ENCODE measurements at regions not wholly inside any gene's neighbourhood (a gene's known extent, or its start where the extent isn't known, plus 50 kb on each side); places are given as distances from the start of the nearest gene placed in this dataset.

DNA sequence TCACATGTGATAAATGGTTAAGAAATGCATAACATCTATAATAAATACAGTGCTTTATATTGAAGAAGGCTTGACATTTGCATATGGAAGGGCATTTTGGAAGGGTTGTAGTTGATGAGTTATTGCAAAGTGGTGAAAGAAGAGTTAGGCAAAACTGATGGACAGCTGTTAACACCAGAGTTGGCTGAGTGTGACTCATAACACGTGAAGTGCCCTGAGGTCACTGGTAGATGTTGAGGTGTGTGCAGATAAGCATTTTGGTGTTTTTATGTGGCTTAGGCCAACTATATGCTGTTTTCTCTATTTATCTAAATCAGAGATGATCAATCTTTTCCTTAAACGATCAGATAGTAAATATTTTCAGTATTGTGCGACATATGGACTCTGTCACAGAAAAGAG is 154.3 kb upstream of the KCNH7 start:
- no peaks in the 10 kb centered on the region for H3K27me3 ChIP-seq (ENCODE audit: control insufficient read depth in 1 of 2, insufficient read depth in 2 of 2, low read length in 2 of 2)
- H3K4me3 ChIP-seq (ENCODE audit: low read depth in 1 of 2, low read length in 2 of 2) = no peak overlapping the region
- H3K4me1 ChIP-seq (ENCODE audit: control insufficient read depth in 2 of 2, insufficient read depth in 2 of 2, low read length in 1 of 2) = peaks cover 0 to 2% of the 10 kb centered on the region in 2 donors
- no peaks in the 10 kb centered on the region for H3K9me3 ChIP-seq (ENCODE audit: control insufficient read depth in 2 of 2, insufficient read depth in 1 of 2, low read depth in 1 of 2, low read length in 1 of 2)
- 54 to 62% methylated on average over 3 of the region's 3 CpGs for WGBS, 2 donors
- H3K27ac ChIP-seq (ENCODE audit: low read depth in 2 of 2, low read length in 1 of 2) = no peak overlapping the region
- no peaks in the 10 kb centered on the region for H3K36me3 ChIP-seq (ENCODE audit: control insufficient read depth in 2 of 2, insufficient read depth in 2 of 2, low read length in 1 of 2)

DNA sequence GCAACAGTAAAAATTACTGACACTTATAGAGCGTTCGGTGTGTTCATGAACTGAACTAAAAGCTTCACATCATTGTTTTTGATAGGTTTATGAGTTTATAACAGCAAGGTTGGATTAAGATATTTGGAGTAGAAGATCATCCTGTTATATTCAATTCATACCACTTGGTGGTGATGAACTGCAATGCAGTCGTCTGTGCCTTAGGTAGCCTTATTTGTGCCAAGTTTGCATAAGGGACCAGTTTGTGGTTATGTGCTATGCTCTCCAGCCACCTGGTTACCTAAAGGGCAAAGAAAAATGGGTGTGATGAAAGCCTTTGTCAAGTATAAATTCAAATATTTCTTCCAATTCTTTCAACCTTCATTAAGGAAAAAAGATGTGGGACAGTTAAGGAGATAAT is 150.9 kb upstream of the KCNH7 start:
- no peak overlapping the region for H3K4me3 ChIP-seq (ENCODE audit: low read depth in 1 of 2, low read length in 2 of 2)
- no peaks in the 10 kb centered on the region for H3K27me3 ChIP-seq (ENCODE audit: control insufficient read depth in 1 of 2, insufficient read depth in 2 of 2, low read length in 2 of 2)
- no peaks in the 10 kb centered on the region for H3K9me3 ChIP-seq (ENCODE audit: control insufficient read depth in 2 of 2, insufficient read depth in 1 of 2, low read depth in 1 of 2, low read length in 1 of 2)
- H3K4me1 ChIP-seq (ENCODE audit: control insufficient read depth in 2 of 2, insufficient read depth in 2 of 2, low read length in 1 of 2) = no peaks in the 10 kb centered on the region
- no peaks in the 10 kb centered on the region for H3K36me3 ChIP-seq (ENCODE audit: control insufficient read depth in 2 of 2, insufficient read depth in 2 of 2, low read length in 1 of 2)
- WGBS, 2 donors = 53 to 66% methylated on average over 3 of the region's 3 CpGs
- no peak overlapping the region for H3K27ac ChIP-seq (ENCODE audit: low read depth in 2 of 2, low read length in 1 of 2)

DNA sequence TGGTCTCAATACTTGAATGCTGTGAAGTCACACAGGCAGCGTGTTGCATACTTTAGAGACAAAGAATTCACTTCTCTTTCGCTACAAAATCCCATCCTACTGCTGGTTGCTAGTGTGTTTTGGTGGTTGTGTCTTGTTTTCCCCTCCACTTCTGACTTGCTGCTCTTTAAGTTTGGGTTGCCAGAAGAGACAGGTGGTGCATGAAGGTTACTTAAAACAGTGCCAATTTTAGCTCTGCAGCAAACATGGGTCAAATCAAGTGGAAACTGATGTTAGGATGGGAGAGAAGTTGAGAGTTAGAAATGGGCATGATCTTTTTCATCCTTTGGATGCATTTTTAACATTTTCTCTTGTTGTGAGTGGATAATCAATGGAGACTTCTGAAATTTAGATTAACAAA is 136.2 kb upstream of the KCNH7 start:
- 69 to 83% methylated on average over 2 of the region's 2 CpGs for WGBS, 2 donors
- H3K36me3 ChIP-seq (ENCODE audit: control insufficient read depth in 2 of 2, insufficient read depth in 2 of 2, low read length in 1 of 2) = no peaks in the 10 kb centered on the region

DNA sequence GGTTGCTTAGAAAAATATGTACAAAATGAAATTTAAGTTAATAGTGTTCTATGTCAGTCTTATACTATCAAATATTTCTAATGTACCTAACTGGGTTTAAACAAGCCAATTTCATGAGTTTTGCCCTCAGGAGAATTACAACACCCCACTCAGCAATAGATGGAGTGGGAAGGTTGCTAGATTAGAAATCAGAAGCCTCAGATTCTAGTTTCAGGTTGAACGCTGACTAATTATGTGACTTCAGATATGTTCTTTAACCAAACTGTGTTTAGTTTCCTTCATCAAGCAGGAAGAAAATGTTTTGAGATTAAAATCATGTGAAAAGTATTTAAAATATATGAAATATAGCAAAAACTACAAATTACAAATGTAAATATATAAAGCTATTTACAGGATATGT is 133.8 kb upstream of the KCNH7 start:
- Histone ChIP-seq H3K27ac (ENCODE audit: low read depth in 2 of 2, low read length in 1 of 2) (no peak overlapping the region), H3K9me3 (ENCODE audit: control insufficient read depth in 2 of 2, insufficient read depth in 1 of 2, low read depth in 1 of 2, low read length in 1 of 2) (no peaks in the 10 kb centered on the region), H3K4me3 (ENCODE audit: low read depth in 1 of 2, low read length in 2 of 2) (no peak overlapping the region), H3K4me1 (ENCODE audit: control insufficient read depth in 2 of 2, insufficient read depth in 2 of 2, low read length in 1 of 2) (no peaks in the 10 kb centered on the region), H3K36me3 (ENCODE audit: control insufficient read depth in 2 of 2, insufficient read depth in 2 of 2, low read length in 1 of 2) (no peaks in the 10 kb centered on the region), H3K27me3 (ENCODE audit: control insufficient read depth in 1 of 2, insufficient read depth in 2 of 2, low read length in 2 of 2) (no peaks in the 10 kb centered on the region)
- WGBS, 2 donors = 84 to 86% methylated on average over 1 of the region's 1 CpG

More for the DNA sequence above, 136.2 kb upstream of the KCNH7 start:
- no peaks in the 10 kb centered on the region for H3K9me3 ChIP-seq (ENCODE audit: control insufficient read depth in 2 of 2, insufficient read depth in 1 of 2, low read depth in 1 of 2, low read length in 1 of 2)
- no peak overlapping the region for H3K27ac ChIP-seq (ENCODE audit: low read depth in 2 of 2, low read length in 1 of 2)
- H3K27me3 ChIP-seq (ENCODE audit: control insufficient read depth in 1 of 2, insufficient read depth in 2 of 2, low read length in 2 of 2) = no peaks in the 10 kb centered on the region
- no peak overlapping the region for H3K4me3 ChIP-seq (ENCODE audit: low read depth in 1 of 2, low read length in 2 of 2)
- H3K4me1 ChIP-seq (ENCODE audit: control insufficient read depth in 2 of 2, insufficient read depth in 2 of 2, low read length in 1 of 2) = no peaks in the 10 kb centered on the region

DNA sequence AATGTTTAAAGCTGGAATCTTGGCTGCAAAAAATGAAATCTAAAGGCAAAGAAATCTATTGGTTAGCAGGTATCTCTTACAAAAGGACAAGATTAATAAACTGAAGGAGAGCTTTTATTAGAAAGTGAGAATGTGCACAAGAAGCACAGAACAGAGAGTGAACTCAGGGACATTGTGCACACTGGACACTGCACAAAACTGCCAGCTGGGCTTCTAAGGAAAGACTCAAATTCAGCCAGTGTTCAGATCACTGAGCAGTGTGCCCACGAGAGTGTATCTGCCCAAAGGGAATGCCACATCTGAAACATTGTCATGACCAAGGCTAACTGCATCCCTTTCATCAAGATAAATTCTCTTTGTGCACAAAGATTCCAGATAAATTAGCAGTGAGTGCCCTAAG is 129.7 kb upstream of the KCNH7 start:
- Histone ChIP-seq H3K27ac (ENCODE audit: low read depth in 2 of 2, low read length in 1 of 2) (no peak overlapping the region), H3K4me1 (ENCODE audit: control insufficient read depth in 2 of 2, insufficient read depth in 2 of 2, low read length in 1 of 2) (no peaks in the 10 kb centered on the region), H3K9me3 (ENCODE audit: control insufficient read depth in 2 of 2, insufficient read depth in 1 of 2, low read depth in 1 of 2, low read length in 1 of 2) (no peaks in the 10 kb centered on the region), H3K27me3 (ENCODE audit: control insufficient read depth in 1 of 2, insufficient read depth in 2 of 2, low read length in 2 of 2) (no peaks in the 10 kb centered on the region), H3K4me3 (ENCODE audit: low read depth in 1 of 2, low read length in 2 of 2) (no peak overlapping the region), H3K36me3 (ENCODE audit: control insufficient read depth in 2 of 2, insufficient read depth in 2 of 2, low read length in 1 of 2) (no peaks in the 10 kb centered on the region)
- 0 to 1% methylated on average over 1 of the region's 1 CpG for WGBS, 2 donors

DNA sequence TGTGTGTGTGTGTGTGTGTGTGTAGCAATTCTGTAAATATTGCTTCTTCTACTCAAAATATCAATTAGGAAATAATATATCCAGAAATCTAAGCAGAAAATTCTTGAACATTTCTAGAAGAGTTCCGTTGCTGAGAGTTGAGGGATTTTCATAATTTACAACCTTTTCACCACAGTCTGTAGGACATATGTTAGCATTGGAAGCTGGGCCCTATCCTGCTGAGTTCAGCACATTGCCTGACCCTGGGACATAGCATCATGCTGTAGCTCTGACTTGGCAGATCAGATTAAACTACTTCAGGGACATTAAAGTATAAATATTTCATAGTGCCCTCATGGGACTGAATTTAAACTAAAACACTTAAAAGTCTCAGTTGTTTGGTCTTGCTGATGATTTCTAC is 129.2 kb upstream of the KCNH7 start:
- H3K27me3 ChIP-seq (ENCODE audit: control insufficient read depth in 1 of 2, insufficient read depth in 2 of 2, low read length in 2 of 2) = no peaks in the 10 kb centered on the region
- H3K4me1 ChIP-seq (ENCODE audit: control insufficient read depth in 2 of 2, insufficient read depth in 2 of 2, low read length in 1 of 2) = no peaks in the 10 kb centered on the region
- no peak overlapping the region for H3K27ac ChIP-seq (ENCODE audit: low read depth in 2 of 2, low read length in 1 of 2)
- H3K36me3 ChIP-seq (ENCODE audit: control insufficient read depth in 2 of 2, insufficient read depth in 2 of 2, low read length in 1 of 2) = no peaks in the 10 kb centered on the region
- WGBS, 2 donors = 68 to 73% methylated on average over 1 of the region's 1 CpG
- H3K4me3 ChIP-seq (ENCODE audit: low read depth in 1 of 2, low read length in 2 of 2) = no peak overlapping the region
- no peaks in the 10 kb centered on the region for H3K9me3 ChIP-seq (ENCODE audit: control insufficient read depth in 2 of 2, insufficient read depth in 1 of 2, low read depth in 1 of 2, low read length in 1 of 2)

DNA sequence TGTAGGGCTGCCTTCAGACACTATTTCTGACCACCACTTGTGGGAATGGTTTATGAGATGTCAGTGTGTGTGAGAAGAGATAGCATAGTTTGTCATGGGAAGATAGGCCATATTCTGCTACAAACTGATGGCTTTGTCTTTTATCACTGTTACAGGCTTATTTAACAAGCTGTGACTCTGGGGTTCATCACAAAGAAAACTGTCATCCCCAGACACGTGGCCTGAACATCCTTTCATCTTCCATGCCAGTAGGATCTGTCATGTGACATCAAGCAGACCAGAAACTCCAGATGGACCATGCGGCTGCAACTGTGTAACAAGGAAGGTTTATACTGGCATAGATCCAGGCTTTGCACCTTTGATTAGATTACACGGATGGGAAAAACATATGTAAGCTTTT is 128.6 kb upstream of the KCNH7 start:
- Histone ChIP-seq H3K9me3 (ENCODE audit: control insufficient read depth in 2 of 2, insufficient read depth in 1 of 2, low read depth in 1 of 2, low read length in 1 of 2) (no peaks in the 10 kb centered on the region), H3K4me3 (ENCODE audit: low read depth in 1 of 2, low read length in 2 of 2) (no peak overlapping the region), H3K36me3 (ENCODE audit: control insufficient read depth in 2 of 2, insufficient read depth in 2 of 2, low read length in 1 of 2) (no peaks in the 10 kb centered on the region), H3K27ac (ENCODE audit: low read depth in 2 of 2, low read length in 1 of 2) (no peak overlapping the region), H3K27me3 (ENCODE audit: control insufficient read depth in 1 of 2, insufficient read depth in 2 of 2, low read length in 2 of 2) (no peaks in the 10 kb centered on the region), H3K4me1 (ENCODE audit: control insufficient read depth in 2 of 2, insufficient read depth in 2 of 2, low read length in 1 of 2) (no peaks in the 10 kb centered on the region)
- 30 to 36% methylated on average over 3 of the region's 3 CpGs for WGBS, 2 donors

DNA sequence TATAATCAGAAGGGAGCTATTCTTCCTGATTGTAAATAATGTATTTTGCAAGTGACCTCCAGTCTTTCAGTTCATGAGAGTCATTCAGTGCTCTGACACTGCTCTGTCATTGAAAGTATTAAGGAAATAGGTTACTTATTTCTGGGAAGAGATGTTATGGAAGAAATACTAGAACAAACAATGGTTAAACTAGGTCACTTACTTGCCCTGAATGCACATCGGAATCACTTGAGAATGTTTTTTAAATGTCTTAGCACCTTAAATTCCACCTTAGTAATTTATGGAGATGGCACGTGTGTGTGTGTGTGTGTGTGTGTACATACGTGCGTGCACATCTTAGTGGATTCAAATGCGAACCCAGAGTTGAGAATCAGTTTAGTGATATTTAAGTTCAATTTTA is 126.6 kb upstream of the KCNH7 start:
- H3K36me3 ChIP-seq (ENCODE audit: control insufficient read depth in 2 of 2, insufficient read depth in 2 of 2, low read length in 1 of 2) = no peaks in the 10 kb centered on the region
- H3K27me3 ChIP-seq (ENCODE audit: control insufficient read depth in 1 of 2, insufficient read depth in 2 of 2, low read length in 2 of 2) = no peaks in the 10 kb centered on the region
- WGBS, 2 donors = 75 to 78% methylated on average over 5 of the region's 5 CpGs

DNA sequence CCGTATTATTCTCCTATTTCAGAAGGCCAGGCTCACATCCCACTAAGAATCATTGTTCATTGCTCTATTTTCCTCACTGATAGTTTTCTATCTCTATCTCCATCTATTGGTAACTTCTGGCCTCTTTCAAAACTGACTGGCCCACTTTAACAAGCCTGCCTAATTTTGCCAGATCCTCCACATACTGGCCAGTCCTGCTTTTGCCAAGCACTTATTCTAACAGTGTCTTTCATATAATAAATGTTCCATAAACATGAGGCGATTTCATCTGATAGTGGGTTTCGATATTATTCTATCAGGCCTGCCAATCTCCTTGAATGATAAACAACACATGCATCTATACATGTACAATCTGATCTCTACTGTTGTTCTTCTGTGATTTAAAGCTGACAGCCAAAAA is 125.9 kb upstream of the KCNH7 start:
- H3K36me3 ChIP-seq (ENCODE audit: control insufficient read depth in 2 of 2, insufficient read depth in 2 of 2, low read length in 1 of 2) = no peaks in the 10 kb centered on the region
- H3K9me3 ChIP-seq (ENCODE audit: control insufficient read depth in 2 of 2, insufficient read depth in 1 of 2, low read depth in 1 of 2, low read length in 1 of 2) = no peaks in the 10 kb centered on the region
- no peaks in the 10 kb centered on the region for H3K4me1 ChIP-seq (ENCODE audit: control insufficient read depth in 2 of 2, insufficient read depth in 2 of 2, low read length in 1 of 2)
- H3K4me3 ChIP-seq (ENCODE audit: low read depth in 1 of 2, low read length in 2 of 2) = no peak overlapping the region
- H3K27ac ChIP-seq (ENCODE audit: low read depth in 2 of 2, low read length in 1 of 2) = no peak overlapping the region
- 75 to 82% methylated on average over 3 of the region's 3 CpGs for WGBS, 2 donors
- no peaks in the 10 kb centered on the region for H3K27me3 ChIP-seq (ENCODE audit: control insufficient read depth in 1 of 2, insufficient read depth in 2 of 2, low read length in 2 of 2)

More for the DNA sequence above, 126.6 kb upstream of the KCNH7 start:
- no peak overlapping the region for H3K27ac ChIP-seq (ENCODE audit: low read depth in 2 of 2, low read length in 1 of 2)
- no peak overlapping the region for H3K4me3 ChIP-seq (ENCODE audit: low read depth in 1 of 2, low read length in 2 of 2)
- no peaks in the 10 kb centered on the region for H3K4me1 ChIP-seq (ENCODE audit: control insufficient read depth in 2 of 2, insufficient read depth in 2 of 2, low read length in 1 of 2)
- H3K9me3 ChIP-seq (ENCODE audit: control insufficient read depth in 2 of 2, insufficient read depth in 1 of 2, low read depth in 1 of 2, low read length in 1 of 2) = no peaks in the 10 kb centered on the region

DNA sequence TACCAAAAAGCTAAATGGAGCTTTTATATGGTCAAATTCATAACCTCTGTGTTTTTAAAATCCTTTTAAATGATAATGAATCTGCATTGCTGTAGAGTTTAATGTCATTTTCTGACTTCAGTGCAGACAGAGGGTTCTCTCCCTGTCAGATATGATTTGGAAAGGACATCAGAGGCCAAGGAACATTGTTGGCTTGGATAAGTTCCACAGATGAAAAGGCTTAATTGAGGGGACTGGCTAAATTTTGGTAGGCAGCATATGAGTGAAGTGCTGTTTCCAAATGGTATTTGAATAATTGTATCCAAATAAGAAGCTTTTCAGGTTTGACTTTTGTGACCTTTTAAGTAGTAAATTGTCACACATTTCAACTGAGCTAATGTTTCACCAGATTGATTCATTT is 124.6 kb upstream of the KCNH7 start:
- Histone ChIP-seq H3K9me3 (ENCODE audit: control insufficient read depth in 2 of 2, insufficient read depth in 1 of 2, low read depth in 1 of 2, low read length in 1 of 2) (no peaks in the 10 kb centered on the region), H3K27me3 (ENCODE audit: control insufficient read depth in 1 of 2, insufficient read depth in 2 of 2, low read length in 2 of 2) (no peaks in the 10 kb centered on the region), H3K4me1 (ENCODE audit: control insufficient read depth in 2 of 2, insufficient read depth in 2 of 2, low read length in 1 of 2) (no peaks in the 10 kb centered on the region), H3K27ac (ENCODE audit: low read depth in 2 of 2, low read length in 1 of 2) (no peak overlapping the region), H3K36me3 (ENCODE audit: control insufficient read depth in 2 of 2, insufficient read depth in 2 of 2, low read length in 1 of 2) (no peaks in the 10 kb centered on the region), H3K4me3 (ENCODE audit: low read depth in 1 of 2, low read length in 2 of 2) (no peak overlapping the region)

Measured in esophagus (tissue), 2 donors.